BJ (cell line): ENCODE measurements at regions not wholly inside any gene's neighbourhood (a gene's known extent, or its start where the extent isn't known, plus 50 kb on each side); places are given as distances from the start of the nearest gene placed in this dataset.

ENCODE experiments used
- CTCF ChIA-PET: fragments of 350-600 bp; formaldehyde crosslinking; extraction: SDS; loops from one replicate; lab custom pipeline; 2021; ENCODE audit warnings: antibody characterized with exemption, inconsistent platforms; lab: Yijun Ruan, JAX
- POLR2A ChIA-PET: fragments of 300-600 bp; sonication (Branson Sonifier 250); formaldehyde crosslinking; extraction: SDS; loops from one replicate; lab custom pipeline; 2021; ENCODE audit warnings: antibody characterized with exemption; lab: Charles Lee
- DNase-seq: peaks from one replicate; pipeline ENCODE4 v3.0.0-alpha.2; 2011; ENCODE audit warnings: low read depth
- H3K27me3 ChIP-seq: 2 replicates; pipeline ENCODE4 v1.6.0; 2011; ENCODE audit warnings: low read length; ENCODE audit not compliant: control insufficient read depth, insufficient read depth
- H3K36me3 ChIP-seq: 2 replicates; pipeline ENCODE4 v1.5.1; 2011; ENCODE audit warnings: low read length; ENCODE audit not compliant: control insufficient read depth, insufficient read depth
- H3K4me3 ChIP-seq: 2 replicates; pipeline ENCODE4 v1.5.1; 2011; ENCODE audit warnings: low read depth, mild to moderate bottlenecking, control low read depth, low read length
- CTCF ChIP-seq: IDR thresholded peaks from 2 replicates; pipeline ENCODE4 v1.5.1; 2011; ENCODE audit warnings: low read depth, mild to moderate bottlenecking, control low read depth, inconsistent platforms, low read length, moderate library complexity; ENCODE audit not compliant: insufficient read depth

GRCh38 chr7:83882551-83882950 is 233.6 kb upstream of the SEMA3E start:
- no peaks in the 10 kb centered on the region for H3K36me3 ChIP-seq
- no peak for DNase-seq
- no peak overlapping the region for H3K4me3 ChIP-seq
- H3K27me3 ChIP-seq, result no peaks in the 10 kb centered on the region
- no peak for TF ChIP-seq CTCF
- ChIA-PET CTCF (no interaction called here), POLR2A (no interaction called here)

- ChIA-PET CTCF (interaction anchor here (0.9 kb wide), 1 partner anchor 8 kb away, joined by 3 read pairs; no protein-coding TSS in a partner anchor), POLR2A (no interaction called here)
- Histone ChIP-seq H3K27me3 (no peaks in the 10 kb centered on the region), H3K4me3 (no peak overlapping the region), H3K36me3 (no peaks in the 10 kb centered on the region)
- TF ChIP-seq CTCF, result no peak
- DNase-seq, result no peak
These were observed 230.1 kb upstream of the SEMA3E start for GRCh38 chr7:83879063-83879462.

GRCh38 chr7:83878614-83879013 is 229.7 kb upstream of the SEMA3E start:
- ChIA-PET POLR2A (no interaction called here), CTCF (no interaction called here)
- no peak for TF ChIP-seq CTCF
- Histone ChIP-seq H3K36me3 (no peaks in the 10 kb centered on the region), H3K27me3 (no peaks in the 10 kb centered on the region), H3K4me3 (no peak overlapping the region)
- no peak for DNase-seq

GRCh38 chr7:83876593-83876992 is 227.7 kb upstream of the SEMA3E start:
- Histone ChIP-seq H3K36me3 (no peaks in the 10 kb centered on the region), H3K4me3 (no peak overlapping the region), H3K27me3 (no peaks in the 10 kb centered on the region)
- ChIA-PET POLR2A (no interaction called here), CTCF (no interaction called here)
- DNase-seq, result no peak
- no peak for TF ChIP-seq CTCF

GRCh38 chr7:83873459-83873858 is 224.5 kb upstream of the SEMA3E start:
- DNase-seq, result no peak
- H3K36me3 ChIP-seq, result no peaks in the 10 kb centered on the region
- ChIA-PET CTCF (interaction anchor here (1.2 kb wide), 1 partner anchor 11 kb away, joined by 5 read pairs; no protein-coding TSS in a partner anchor), POLR2A (no interaction called here)
- no peaks in the 10 kb centered on the region for H3K27me3 ChIP-seq
- H3K4me3 ChIP-seq, result no peak overlapping the region
- TF ChIP-seq CTCF, result no peak
